HepG2 (cell line): ENCODE measurements at regions not wholly inside any gene's neighbourhood (a gene's known extent, or its start where the extent isn't known, plus 50 kb on each side); places are given as distances from the start of the nearest gene placed in this dataset.

ENCODE experiments used
- ATAC-seq: fragments of 200-7000 bp; cut with Tn5 transposase; 3 replicates; pipeline ENCODE4 v1.9.1; 2020; ENCODE audit warnings: mild to moderate bottlenecking, moderate library complexity
- BruUV-seq: library from RNA; stranded (reverse); fragments of 400-500 nt; replicated peaks from 2 replicates; lab custom pipeline; 2021; lab: Mats Ljungman, UMichigan
- CTCF ChIA-PET: fragments of 300-600 bp; formaldehyde crosslinking; extraction: SDS; loops from one replicate; lab custom pipeline; 2021; ENCODE audit warnings: low total read pairs, inconsistent platforms, low intra/inter-chr PET ratio; lab: Yijun Ruan, JAX
- POLR2A ChIA-PET: fragments of 350-600 bp; sonication (Branson Sonifier 250); formaldehyde crosslinking; loops from one replicate; lab custom pipeline; 2020; ENCODE audit warnings: antibody characterized with exemption, inconsistent platforms; lab: Yijun Ruan, JAX
- DNase-seq: peaks from one replicate; pipeline ENCODE4 v3.0.0-alpha.2; 2015; ENCODE audit warnings: low spot score
- FAIRE-seq: peaks from 3 replicates; lab custom pipeline; 2011; peaks lifted over from hg19 to GRCh38; lab: Jason Lieb, UNC
- H2AFZ ChIP-seq: one replicate; pipeline ENCODE4 v1.6.1; 2011; ENCODE audit warnings: low read length, inconsistent platforms
- H3K27ac ChIP-seq: fragments of 300-600 bp; 3 replicates; pipeline ENCODE4 v1.8.0; 2011; ENCODE audit warnings: mixed run types, mild to moderate bottlenecking, mixed read lengths, low read length, inconsistent platforms; ENCODE audit not compliant: insufficient read depth; ENCODE audit errors: extremely low read length
- H3K27me3 ChIP-seq, 2 experiments: fragments of 200-600 bp in 1 of 2; 2 replicates in 1 of 2; 3 replicates in 1 of 2; pipeline versions ENCODE4 v1.6.0 to v1.8.0; 2011; ENCODE audit warnings: low read length in 2 of 2, mild to moderate bottlenecking in 2 of 2, moderate library complexity in 2 of 2, inconsistent platforms in 1 of 2; ENCODE audit not compliant: insufficient read depth in 2 of 2, control insufficient read depth in 1 of 2
- H3K36me3 ChIP-seq, 2 experiments: fragments of 200-600 bp in 1 of 2; replicated peaks in 1 of 2; 2 replicates in 1 of 2; 3 replicates in 1 of 2; pipeline versions ENCODE4 v1.5.1 to v1.8.0; 2011; ENCODE audit warnings: low read length in 2 of 2, inconsistent platforms in 1 of 2; ENCODE audit not compliant: insufficient read depth in 2 of 2, control insufficient read depth in 1 of 2
- H3K4me1 ChIP-seq: 2 replicates; pipeline ENCODE4 v1.5.1; 2012; ENCODE audit warnings: low read length, inconsistent platforms; ENCODE audit not compliant: insufficient read depth
- H3K4me2 ChIP-seq: 2 replicates; pipeline ENCODE4 v1.6.0; 2011; ENCODE audit warnings: low read depth, low read length, inconsistent platforms
- H3K4me3 ChIP-seq, 3 experiments: fragments of 200-600 bp in 1 of 3; sonication (generic), shearing (Covaris generic) in 1 of 3; replicated peaks in 1 of 3; 2 replicates each; pipeline ENCODE4 v1.5.1; 2011 to 2016; ENCODE audit warnings: low read length in 3 of 3, inconsistent platforms in 2 of 3, low read depth in 2 of 3, mild to moderate bottlenecking in 2 of 3, control low read depth in 1 of 3, mixed read lengths in 1 of 3; ENCODE audit not compliant: insufficient read depth in 1 of 3
- H3K79me2 ChIP-seq: one replicate; pipeline ENCODE4 v1.6.1; 2011; ENCODE audit warnings: low read length, inconsistent platforms; ENCODE audit not compliant: insufficient read depth
- H3K9ac ChIP-seq: 2 replicates; pipeline ENCODE4 v1.6.0; 2011; ENCODE audit warnings: mild to moderate bottlenecking, low read depth, low read length, inconsistent platforms; ENCODE audit not compliant: insufficient read depth
- H3K9me3 ChIP-seq: 2 replicates; pipeline ENCODE4 v1.5.1; 2012; ENCODE audit warnings: mild to moderate bottlenecking, low read length
- H4K20me1 ChIP-seq: 2 replicates; pipeline ENCODE4 v1.6.0; 2011; ENCODE audit warnings: inconsistent platforms, mild to moderate bottlenecking, low read length, moderate library complexity; ENCODE audit not compliant: insufficient read depth
- POLR2AphosphoS2 ChIP-seq: IDR thresholded peaks from 2 replicates; pipeline ENCODE4 v1.6.1; 2011; ENCODE audit warnings: low read depth, low read length, improper control_type of control experiment
- ZNF382 ChIP-seq: sonication (generic); formaldehyde crosslinking; IDR thresholded peaks from 2 replicates; pipeline ENCODE4 v1.5.0; 2020; ENCODE audit warnings: missing genetic modification reagents, mild to moderate bottlenecking, borderline replicate concordance
- ZNF646 ChIP-seq: sonication (generic); formaldehyde crosslinking; IDR thresholded peaks from 2 replicates; pipeline ENCODE4 v1.9.0; 2021; ENCODE audit warnings: mild to moderate bottlenecking, missing genetic modification reagents
- ZNF747 ChIP-seq: sonication (generic); formaldehyde crosslinking; IDR thresholded peaks from 2 replicates; pipeline ENCODE4 v1.8.1; 2023; ENCODE audit warnings: missing genetic modification reagents, mild to moderate bottlenecking, borderline replicate concordance
- WGBS: methylation state at CpG from one replicate; pipeline ENCODE4 v1.1.6; 2017; ENCODE audit warnings: low lambda C conversion rate; 5-methylcytosine and 5-hydroxymethylcytosine counted together
- in situ Hi-C: cut with HindIII; loops from 2 replicates; pipeline ENCODE4 v1.10.0; 2017; ENCODE audit warnings: low pct_unique_long_range_greater_than_20kb; ENCODE audit not compliant: extremely low pct_ligation_motif_present
- intact Hi-C: fragments of 100-400 bp; cut with micrococcal nuclease; formaldehyde crosslinking; loops from one replicate; pipeline ENCODE4 v1.10.0; 2022; ENCODE audit not compliant: unreplicated experiment

- no peaks in the 10 kb centered on the region for H4K20me1 ChIP-seq
- intact Hi-C loops (no loop called here), in situ Hi-C loops (no loop called here)
- H3K4me2 ChIP-seq: no peak overlapping the region
- ChIA-PET CTCF (no interaction called here), POLR2A (no interaction called here)
- no peaks in the 10 kb centered on the region for H3K36me3 ChIP-seq
- ATAC-seq (no peak), FAIRE-seq (no peak), DNase-seq (no peak)
- H3K27me3 ChIP-seq: peaks cover 0 to 12% of the 10 kb centered on the region in 2 experiments; a peak in 2 of 5 replicates
- H3K9ac ChIP-seq: no peak overlapping the region
- no TSS peak for BruUV-seq
- H3K9me3 ChIP-seq: no peaks in the 10 kb centered on the region
- H3K79me2 ChIP-seq: no peaks in the 10 kb centered on the region
- no peak overlapping the region for H2AFZ ChIP-seq
- no peak overlapping the region for H3K27ac ChIP-seq
- H3K4me1 ChIP-seq: no peaks in the 10 kb centered on the region
- no peak overlapping the region for H3K4me3 ChIP-seq
- WGBS: 26% methylated on average over 4 of the region's 4 CpGs
- TF ChIP-seq ZNF382 (CRISPR knock-in tag): no peak
- no peak for TF ChIP-seq POLR2AphosphoS2
- TF ChIP-seq ZNF646: no peak
- TF ChIP-seq ZNF747 (CRISPR knock-in tag): no peak
Measured at GRCh38 chr18:46311491-46311890, 207.3 kb downstream of the HAUS1 start.
